Esophagus mucosa (tissue), 1 donor: ENCODE measurements at regions not wholly inside any gene's neighbourhood (a gene's known extent, or its start where the extent isn't known, plus 50 kb on each side); places are given as distances from the start of the nearest gene placed in this dataset.

Experiments used
- ATAC-seq: fragments of 200-7000 bp; cut with Tn5 transposase; one replicate; pipeline ENCODE4 v1.9.1; 2020
- donor health status: DM: yes; HTN: yes; CAD: no.

- ATAC-seq = no peak
These were observed 335.7 kb downstream of the PRELID2 start for GRCh38 chr5:145499483-145499882.

- no peak for ATAC-seq
These were observed 338.1 kb downstream of the PRELID2 start for GRCh38 chr5:145497052-145497451.

- peak; percentile 90 for ATAC-seq
These were observed 339.4 kb downstream of the PRELID2 start for GRCh38 chr5:145495741-145496140.

- no peak for ATAC-seq
These were observed 339.9 kb downstream of the PRELID2 start for GRCh38 chr5:145495196-145495595.

- ATAC-seq = peak; percentile 32
These were observed 341.7 kb downstream of the PRELID2 start for GRCh38 chr5:145493435-145493834.

GRCh38 chr5:145489516-145489915, 345.6 kb downstream of the PRELID2 start:
- ATAC-seq = no peak

GRCh38 chr5:145484158-145484557, 351.0 kb downstream of the PRELID2 start:
- ATAC-seq = peak; percentile 83

GRCh38 chr5:145483212-145483611, 351.9 kb downstream of the PRELID2 start:
- ATAC-seq = peak; percentile 94

- no peak for ATAC-seq
These were observed 355.3 kb downstream of the PRELID2 start for GRCh38 chr5:145479857-145480256.

- ATAC-seq = peak; percentile 23
These were observed 355.9 kb downstream of the PRELID2 start for GRCh38 chr5:145479271-145479670.

GRCh38 chr5:145478651-145479050, 356.5 kb downstream of the PRELID2 start:
- no peak for ATAC-seq

- no peak for ATAC-seq
These were observed 362.0 kb downstream of the PRELID2 start for GRCh38 chr5:145473042-145473642.

GRCh38 chr5:145471831-145472612, 363.1 kb downstream of the PRELID2 start:
- peak; percentile 82 for ATAC-seq

- ATAC-seq = no peak
These were observed 364.1 kb downstream of the PRELID2 start for GRCh38 chr5:145471026-145471425.

GRCh38 chr5:145470396-145470979, 364.7 kb downstream of the PRELID2 start:
- ATAC-seq = no peak

- ATAC-seq = no peak
These were observed 367.7 kb downstream of the PRELID2 start for GRCh38 chr5:145467446-145467845.

- ATAC-seq = no peak
These were observed 368.6 kb downstream of the PRELID2 start for GRCh38 chr5:145466533-145466932.

- ATAC-seq = no peak
These were observed 369.5 kb downstream of the PRELID2 start for GRCh38 chr5:145465474-145466263.

GRCh38 chr5:145464171-145464570, 371.0 kb downstream of the PRELID2 start:
- no peak for ATAC-seq

GRCh38 chr5:145463634-145464033, 371.5 kb downstream of the PRELID2 start:
- ATAC-seq = no peak

- ATAC-seq = no peak
These were observed 372.6 kb downstream of the PRELID2 start for GRCh38 chr5:145462525-145462924.

- no peak for ATAC-seq
These were observed 384.8 kb downstream of the PRELID2 start for GRCh38 chr5:145450286-145450885.

- ATAC-seq = no peak
These were observed 385.3 kb downstream of the PRELID2 start for GRCh38 chr5:145449794-145450193.
